H9 (cell line): ENCODE measurements at regions not wholly inside any gene's neighbourhood (a gene's known extent, or its start where the extent isn't known, plus 50 kb on each side); places are given as distances from the start of the nearest gene placed in this dataset.

ENCODE experiments used
- DNase-seq: peaks from one replicate; pipeline ENCODE4 v3.0.0-alpha.2; 2017
- H2AFZ ChIP-seq: one replicate; pipeline ENCODE4 v1.6.1; 2013; ENCODE audit warnings: mild to moderate bottlenecking, low read length, control low read depth, moderate library complexity
- H2AK5ac ChIP-seq: 2 replicates; pipeline ENCODE4 v1.6.1; 2013; ENCODE audit warnings: low read length, control low read depth, mixed read lengths; ENCODE audit not compliant: insufficient read length
- H2BK120ac ChIP-seq: one replicate; pipeline ENCODE4 v1.6.1; 2013; ENCODE audit warnings: low read depth, mild to moderate bottlenecking, low read length, control low read depth, inconsistent platforms; ENCODE audit not compliant: poor library complexity, severe bottlenecking
- H2BK12ac ChIP-seq: 2 replicates; pipeline ENCODE4 v1.6.1; 2013; ENCODE audit warnings: low read length, control low read depth, mixed read lengths, low read depth; ENCODE audit not compliant: insufficient read length
- H2BK15ac ChIP-seq: 2 replicates; pipeline ENCODE4 v1.6.1; 2013; ENCODE audit warnings: low read depth, low read length, control low read depth
- H2BK20ac ChIP-seq: one replicate; pipeline ENCODE4 v1.6.1; 2013; ENCODE audit warnings: low read depth, mild to moderate bottlenecking, low read length, control low read depth, inconsistent platforms; ENCODE audit not compliant: poor library complexity, severe bottlenecking
- H2BK5ac ChIP-seq: 2 replicates; pipeline ENCODE4 v1.6.1; 2013; ENCODE audit warnings: low read length, control low read depth, mixed read lengths; ENCODE audit not compliant: insufficient read length
- H3K14ac ChIP-seq: 2 replicates; pipeline ENCODE4 v1.6.1; 2013; ENCODE audit warnings: low read length, control low read depth; ENCODE audit not compliant: insufficient read depth
- H3K18ac ChIP-seq: 2 replicates; pipeline ENCODE4 v1.6.1; 2013; ENCODE audit warnings: low read depth, mild to moderate bottlenecking, mixed read lengths, low read length, control low read depth; ENCODE audit not compliant: insufficient read length
- H3K23ac ChIP-seq: 2 replicates; pipeline ENCODE4 v1.6.1; 2013; ENCODE audit warnings: low read length, control low read depth, mixed read lengths, low read depth; ENCODE audit not compliant: insufficient read length
- H3K23me2 ChIP-seq: 2 replicates; pipeline ENCODE4 v1.6.1; 2013; ENCODE audit warnings: low read depth, mild to moderate bottlenecking, mixed read lengths, low read length, control low read depth; ENCODE audit not compliant: insufficient read length, poor library complexity, severe bottlenecking
- H3K27ac ChIP-seq: 2 replicates; pipeline ENCODE4 v1.5.1; 2013; ENCODE audit warnings: low read length, control low read depth, mixed read lengths, low read depth; ENCODE audit not compliant: insufficient read length
- H3K27me3 ChIP-seq: 2 replicates; pipeline ENCODE4 v1.6.1; 2013; ENCODE audit warnings: low read length, control low read depth, inconsistent platforms; ENCODE audit not compliant: insufficient read depth
- H3K4ac ChIP-seq: 2 replicates; pipeline ENCODE4 v1.6.1; 2013; ENCODE audit warnings: low read depth, mild to moderate bottlenecking, control low read depth, inconsistent platforms, low read length, moderate library complexity
- H3K4me1 ChIP-seq: 2 replicates; pipeline ENCODE4 v1.6.1; 2013; ENCODE audit warnings: low read length, control low read depth, inconsistent platforms; ENCODE audit not compliant: insufficient read depth
- H3K4me2 ChIP-seq: 2 replicates; pipeline ENCODE4 v1.6.1; 2013; ENCODE audit warnings: low read length, control low read depth, mixed read lengths; ENCODE audit not compliant: insufficient read length, insufficient read depth
- H3K56ac ChIP-seq: 2 replicates; pipeline ENCODE4 v1.6.1; 2013; ENCODE audit warnings: low read depth, mild to moderate bottlenecking, mixed read lengths, low read length, control low read depth; ENCODE audit not compliant: insufficient read length
- H3K79me1 ChIP-seq: 2 replicates; pipeline ENCODE4 v1.6.1; 2013; ENCODE audit warnings: low read depth, mild to moderate bottlenecking, moderate library complexity, low read length, control low read depth, inconsistent platforms; ENCODE audit not compliant: insufficient read depth, poor library complexity, severe bottlenecking
- H3K79me2 ChIP-seq: 2 replicates; pipeline ENCODE4 v1.6.1; 2013; ENCODE audit warnings: low read length, control low read depth, inconsistent platforms; ENCODE audit not compliant: insufficient read depth
- H3K9ac ChIP-seq: 2 replicates; pipeline ENCODE4 v1.6.1; 2013; ENCODE audit warnings: low read length, control low read depth, mixed read lengths; ENCODE audit not compliant: insufficient read length; ENCODE audit errors: extremely low read depth
- H3K9me3 ChIP-seq: one replicate; pipeline ENCODE4 v1.6.1; 2013; ENCODE audit warnings: low read depth, low read length, inconsistent platforms; ENCODE audit not compliant: control insufficient read depth
- H3T11ph ChIP-seq: one replicate; pipeline ENCODE4 v1.6.1; 2013; ENCODE audit warnings: mild to moderate bottlenecking, low read length, control low read depth, inconsistent platforms
- H4K20me1 ChIP-seq: one replicate; pipeline ENCODE4 v1.6.1; 2013; ENCODE audit not compliant: control insufficient read depth, insufficient read length, insufficient read depth
- H4K5ac ChIP-seq: 2 replicates; pipeline ENCODE4 v1.6.1; 2013; ENCODE audit warnings: low read depth, mild to moderate bottlenecking, mixed read lengths, low read length, control low read depth; ENCODE audit not compliant: insufficient read length
- H4K8ac ChIP-seq: replicated peaks from 2 replicates; pipeline ENCODE4 v1.6.1; 2013; ENCODE audit warnings: low read length, control low read depth, mixed read lengths, low read depth; ENCODE audit not compliant: insufficient read length
- H4K91ac ChIP-seq: 2 replicates; pipeline ENCODE4 v1.6.1; 2013; ENCODE audit warnings: low read depth, mild to moderate bottlenecking, moderate library complexity, mixed read lengths, low read length, control low read depth; ENCODE audit not compliant: insufficient read length
- H3K27ac Mint-ChIP-seq, 3 experiments: 2 replicates in 2 of 3; 3 replicates in 1 of 3; pipeline ENCODE4 v1.8.0; 2020 to 2021; ENCODE audit warnings: mixed read lengths in 3 of 3, mild to moderate bottlenecking in 1 of 3, moderate library complexity in 1 of 3
- H3K27me3 Mint-ChIP-seq: 2 replicates; pipeline ENCODE4 v1.8.0; 2021; ENCODE audit warnings: low read depth, mild to moderate bottlenecking, moderate library complexity, mixed read lengths
- H3K36me3 Mint-ChIP-seq, 3 experiments: 2 replicates in 2 of 3; 3 replicates in 1 of 3; pipeline ENCODE4 v1.8.0; 2020 to 2021; ENCODE audit warnings: low read depth in 3 of 3, mixed read lengths in 3 of 3; ENCODE audit not compliant: insufficient read depth in 1 of 3
- H3K4me1 Mint-ChIP-seq, 2 experiments: 2 replicates each; pipeline ENCODE4 v1.8.0; 2020; ENCODE audit warnings: mixed read lengths in 2 of 2
- H3K4me3 Mint-ChIP-seq, 2 experiments: 2 replicates in 1 of 2; 3 replicates in 1 of 2; pipeline ENCODE4 v1.8.0; 2020 to 2021; ENCODE audit warnings: mild to moderate bottlenecking in 2 of 2, mixed read lengths in 2 of 2, moderate library complexity in 1 of 2
- H3K9me3 Mint-ChIP-seq, 2 experiments: 2 replicates in 1 of 2; 3 replicates in 1 of 2; pipeline ENCODE4 v1.8.0; 2020; ENCODE audit warnings: mild to moderate bottlenecking in 2 of 2, mixed read lengths in 2 of 2, moderate library complexity in 1 of 2
- CTCF ChIP-seq: fragments of 200-600 bp; sonication (generic); conservative IDR thresholded peaks from 3 replicates; pipeline ENCODE4 v1.8.0; 2021; ENCODE audit warnings: antibody characterized with exemption, mild to moderate bottlenecking

GRCh38 chr4:123840197-123840596 is 443.6 kb downstream of the SPRY1 start:
- Histone ChIP-seq H2BK5ac (no peak overlapping the region), H4K8ac (no peak overlapping the region), H3K23me2 (no peaks in the 10 kb centered on the region), H2AK5ac (no peak overlapping the region), H3K14ac (no peak overlapping the region), H3K4me1 (no peaks in the 10 kb centered on the region; the same call in 1 of the 2 replicates), H3K9me3 (no peaks in the 10 kb centered on the region), H2BK20ac (no peak overlapping the region), H4K5ac (no peak overlapping the region), H3T11ph (no peak overlapping the region), H2BK12ac (no peak overlapping the region), H3K9ac (no peak overlapping the region), H3K79me1 (no peaks in the 10 kb centered on the region), H4K20me1 (no peaks in the 10 kb centered on the region), H3K56ac (no peak overlapping the region), H2BK15ac (no peak overlapping the region), H3K27ac (no peak overlapping the region), H2BK120ac (no peak overlapping the region), H3K4me2 (no peak overlapping the region), H4K91ac (no peak overlapping the region), H3K27me3 (no peaks in the 10 kb centered on the region), H2AFZ (no peak overlapping the region), H3K18ac (no peak overlapping the region), H3K79me2 (no peaks in the 10 kb centered on the region), H3K4ac (no peak overlapping the region), H3K23ac (no peak overlapping the region)
- Mint-ChIP-seq H3K4me3 (no peak overlapping the region), H3K36me3 (peaks cover 0 to 26% (median 12%) of the 10 kb centered on the region in 3 experiments; a peak in 5 of 7 replicates), H3K9me3 (peaks cover 8 to 11% of the 10 kb centered on the region in 2 experiments; a peak in 3 of 5 replicates), H3K27me3 (no peaks in the 10 kb centered on the region), H3K4me1 (peaks cover 16 to 23% of the 10 kb centered on the region in 2 experiments), H3K27ac (no peak overlapping the region)
- DNase-seq, result no peak
- TF ChIP-seq CTCF, result no peak
